ENCODE measurements at regions not wholly inside any gene's neighbourhood (a gene's known extent, or its start where the extent isn't known, plus 50 kb on each side); places are given as distances from the start of the nearest gene placed in this dataset.

- no peak for FAIRE-seq
- Histone ChIP-seq H3K9ac (ENCODE audit: control insufficient read depth, insufficient read depth, low read length) (no peak overlapping the region), H3K79me2 (ENCODE audit: control insufficient read depth, insufficient read depth, low read length) (no peaks in the 10 kb centered on the region), H4K20me1 (ENCODE audit: control insufficient read depth, insufficient read depth) (no peaks in the 10 kb centered on the region), H3K27me3 (replicated peaks in 1 of 2; ENCODE audit: control insufficient read depth in 2 of 2, insufficient read depth in 2 of 2, low read length in 1 of 2) (no peaks in the 10 kb centered on the region), H3K4me1 (ENCODE audit: control insufficient read depth, insufficient read depth, low read length) (no peaks in the 10 kb centered on the region), H3K9me3 (replicated peaks; ENCODE audit: control insufficient read depth, insufficient read depth, low read length) (no peaks in the 10 kb centered on the region), H3K27ac (ENCODE audit: control insufficient read depth, insufficient read depth) (no peak overlapping the region), H3K4me2 (ENCODE audit: control insufficient read depth, insufficient read depth) (no peak overlapping the region), H3K4me3 (no peak overlapping the region), H2AFZ (ENCODE audit: control insufficient read depth, low read depth, low read length) (no peak overlapping the region), H3K36me3 (ENCODE audit: control insufficient read depth in 2 of 2, insufficient read depth in 2 of 2, low read length in 1 of 2) (no peaks in the 10 kb centered on the region)
- SMC1A ChIA-PET (ENCODE audit: uncharacterized antibody, unreplicated experiment), result no interaction called here
- in situ Hi-C loops (cut with MboI) (no loop called here), intact Hi-C loops (cut with micrococcal nuclease; ENCODE audit: unreplicated experiment) (no loop called here)
- POLR2A ChIA-PET, result no interaction called here
- BruUV-seq (replicated peaks), result no TSS peak
- no peak for TF ChIP-seq KAT2A (conservative IDR thresholded peaks at IDR 0.05; ENCODE audit: control insufficient read depth, low read depth, low read length)
- no peak for TF ChIP-seq BCLAF1 (IDR thresholded peaks at IDR 0.05)
- TF ChIP-seq SP1 (IDR thresholded peaks at IDR 0.05; ENCODE audit: low read depth, low read length), result no peak
- TF ChIP-seq ZBTB33 (IDR thresholded peaks at IDR 0.05), result no peak
- TF ChIP-seq GATAD2B (conservative IDR thresholded peaks at IDR 0.05; ENCODE audit: low read depth), result no peak
- no peak for TF ChIP-seq ATF7 (IDR thresholded peaks at IDR 0.05; ENCODE audit: low read depth)
- no peak for TF ChIP-seq MEF2B (IDR thresholded peaks at IDR 0.05; ENCODE audit: partially characterized antibody, poor library complexity, severe bottlenecking)
- CTCF ChIA-PET, result interaction anchor here (1.0 kb wide), 1 partner anchor 9 kb away, joined by 3 read pairs; no protein-coding TSS in a partner anchor
- no peak for ATAC-seq
- RAD21 ChIA-PET (ENCODE audit: unreplicated experiment), result no interaction called here
- WGBS (ENCODE audit: insufficient coverage, insufficient replicate concordance, low lambda C conversion rate, missing lambda C conversion rate), result 67% methylated on average over 1 of the region's 1 CpG
- no peak for DNase-seq (ENCODE audit: low read depth, low spot score)
Measured at GRCh38 chr7:116356333-116356965, 143.1 kb upstream of the CAV2 start.
